ENCODE measurements at regions not wholly inside any gene's neighbourhood (a gene's known extent, or its start where the extent isn't known, plus 50 kb on each side); places are given as distances from the start of the nearest gene placed in this dataset.

- H3K9me3 ChIP-seq (replicated peaks; ENCODE audit: low read length): no peaks in the 10 kb centered on the region
- no peak overlapping the region for H3K4me3 ChIP-seq (ENCODE audit: low read length)
These were observed 230.7 kb downstream of the NDFIP2 start for GRCh38 chr13:79711631-79712030.

GRCh38 chr13:79710376-79710775, 229.4 kb downstream of the NDFIP2 start:
- Histone ChIP-seq H3K9me3 (replicated peaks; ENCODE audit: low read length) (no peaks in the 10 kb centered on the region), H3K4me1 (ENCODE audit: control insufficient read depth, insufficient read depth, low read length) (peaks cover 11% of the 10 kb centered on the region), H3K36me3 (ENCODE audit: insufficient read depth, low read length) (no peaks in the 10 kb centered on the region), H3K4me2 (ENCODE audit: low read length) (no peak overlapping the region), H3K9ac (ENCODE audit: low read depth, low read length) (no peak overlapping the region), H3K27me3 (ENCODE audit: control insufficient read depth, insufficient read depth, low read length) (no peaks in the 10 kb centered on the region), H3K4me3 (ENCODE audit: low read length) (no peak overlapping the region)

More at GRCh38 chr13:79711631-79712030, 230.7 kb downstream of the NDFIP2 start:
- Histone ChIP-seq H3K36me3 (ENCODE audit: insufficient read depth, low read length) (no peaks in the 10 kb centered on the region), H3K9ac (ENCODE audit: low read depth, low read length) (no peak overlapping the region), H3K4me1 (ENCODE audit: control insufficient read depth, insufficient read depth, low read length) (peaks cover 11% of the 10 kb centered on the region), H3K4me2 (ENCODE audit: low read length) (no peak overlapping the region), H3K27me3 (ENCODE audit: control insufficient read depth, insufficient read depth, low read length) (no peaks in the 10 kb centered on the region)

- Histone ChIP-seq H3K9ac (ENCODE audit: low read depth, low read length) (peak overlapping the region; percentile 23), H3K4me3 (ENCODE audit: low read length) (no peak overlapping the region), H3K27me3 (ENCODE audit: control insufficient read depth, insufficient read depth, low read length) (no peaks in the 10 kb centered on the region), H3K9me3 (replicated peaks; ENCODE audit: low read length) (no peaks in the 10 kb centered on the region), H3K4me2 (ENCODE audit: low read length) (peak overlapping the region; percentile 7), H3K36me3 (ENCODE audit: insufficient read depth, low read length) (no peaks in the 10 kb centered on the region), H3K4me1 (ENCODE audit: control insufficient read depth, insufficient read depth, low read length) (peaks cover 11% of the 10 kb centered on the region)
These were observed 228.5 kb downstream of the NDFIP2 start for GRCh38 chr13:79709471-79709870.

- Histone ChIP-seq H3K4me2 (ENCODE audit: low read length) (no peak overlapping the region), H3K4me3 (ENCODE audit: low read length) (no peak overlapping the region), H3K9ac (ENCODE audit: low read depth, low read length) (no peak overlapping the region), H3K27me3 (ENCODE audit: control insufficient read depth, insufficient read depth, low read length) (no peaks in the 10 kb centered on the region), H3K36me3 (ENCODE audit: insufficient read depth, low read length) (no peaks in the 10 kb centered on the region), H3K4me1 (ENCODE audit: control insufficient read depth, insufficient read depth, low read length) (peaks cover under 1% of the 10 kb centered on the region), H3K9me3 (replicated peaks; ENCODE audit: low read length) (no peaks in the 10 kb centered on the region)
These were observed 222.8 kb downstream of the NDFIP2 start for GRCh38 chr13:79703772-79704171.

- Histone ChIP-seq H3K36me3 (ENCODE audit: insufficient read depth, low read length) (no peaks in the 10 kb centered on the region), H3K4me2 (ENCODE audit: low read length) (no peak overlapping the region), H3K27me3 (ENCODE audit: control insufficient read depth, insufficient read depth, low read length) (no peaks in the 10 kb centered on the region), H3K9me3 (replicated peaks; ENCODE audit: low read length) (no peaks in the 10 kb centered on the region), H3K4me3 (ENCODE audit: low read length) (no peak overlapping the region), H3K4me1 (ENCODE audit: control insufficient read depth, insufficient read depth, low read length) (no peaks in the 10 kb centered on the region), H3K9ac (ENCODE audit: low read depth, low read length) (no peak overlapping the region)
These were observed 214.8 kb downstream of the NDFIP2 start for GRCh38 chr13:79695754-79696153.

GRCh38 chr13:79692846-79693245, 211.9 kb downstream of the NDFIP2 start:
- Histone ChIP-seq H3K4me2 (ENCODE audit: low read length) (no peak overlapping the region), H3K4me3 (ENCODE audit: low read length) (no peak overlapping the region), H3K36me3 (ENCODE audit: insufficient read depth, low read length) (no peaks in the 10 kb centered on the region), H3K9ac (ENCODE audit: low read depth, low read length) (no peak overlapping the region), H3K9me3 (replicated peaks; ENCODE audit: low read length) (no peaks in the 10 kb centered on the region), H3K4me1 (ENCODE audit: control insufficient read depth, insufficient read depth, low read length) (no peaks in the 10 kb centered on the region), H3K27me3 (ENCODE audit: control insufficient read depth, insufficient read depth, low read length) (no peaks in the 10 kb centered on the region)

- Histone ChIP-seq H3K9ac (ENCODE audit: low read depth, low read length) (no peak overlapping the region), H3K9me3 (replicated peaks; ENCODE audit: low read length) (no peaks in the 10 kb centered on the region), H3K4me2 (ENCODE audit: low read length) (no peak overlapping the region), H3K4me1 (ENCODE audit: control insufficient read depth, insufficient read depth, low read length) (no peaks in the 10 kb centered on the region), H3K36me3 (ENCODE audit: insufficient read depth, low read length) (no peaks in the 10 kb centered on the region), H3K27me3 (ENCODE audit: control insufficient read depth, insufficient read depth, low read length) (no peaks in the 10 kb centered on the region), H3K4me3 (ENCODE audit: low read length) (no peak overlapping the region)
These were observed 210.9 kb downstream of the NDFIP2 start for GRCh38 chr13:79691826-79692225.

- H3K9me3 ChIP-seq (replicated peaks; ENCODE audit: low read length): no peaks in the 10 kb centered on the region
- H3K4me1 ChIP-seq (ENCODE audit: control insufficient read depth, insufficient read depth, low read length): no peaks in the 10 kb centered on the region
- no peak overlapping the region for H3K9ac ChIP-seq (ENCODE audit: low read depth, low read length)
- H3K4me3 ChIP-seq (ENCODE audit: low read length): no peak overlapping the region
- no peak overlapping the region for H3K4me2 ChIP-seq (ENCODE audit: low read length)
- H3K27me3 ChIP-seq (ENCODE audit: control insufficient read depth, insufficient read depth, low read length): no peaks in the 10 kb centered on the region
- H3K36me3 ChIP-seq (ENCODE audit: insufficient read depth, low read length): no peaks in the 10 kb centered on the region
These were observed 207.8 kb downstream of the NDFIP2 start for GRCh38 chr13:79688741-79689140.

- Histone ChIP-seq H3K4me3 (ENCODE audit: low read length) (no peak overlapping the region), H3K9me3 (replicated peaks; ENCODE audit: low read length) (no peaks in the 10 kb centered on the region), H3K36me3 (ENCODE audit: insufficient read depth, low read length) (no peaks in the 10 kb centered on the region), H3K9ac (ENCODE audit: low read depth, low read length) (no peak overlapping the region), H3K4me1 (ENCODE audit: control insufficient read depth, insufficient read depth, low read length) (no peaks in the 10 kb centered on the region), H3K4me2 (ENCODE audit: low read length) (no peak overlapping the region), H3K27me3 (ENCODE audit: control insufficient read depth, insufficient read depth, low read length) (no peaks in the 10 kb centered on the region)
These were observed 205.5 kb downstream of the NDFIP2 start for GRCh38 chr13:79686441-79686840.

GRCh38 chr13:79684371-79684770, 203.4 kb downstream of the NDFIP2 start:
- no peaks in the 10 kb centered on the region for H3K9me3 ChIP-seq (replicated peaks; ENCODE audit: low read length)
- no peak overlapping the region for H3K9ac ChIP-seq (ENCODE audit: low read depth, low read length)
- H3K4me2 ChIP-seq (ENCODE audit: low read length): no peak overlapping the region
- H3K4me3 ChIP-seq (ENCODE audit: low read length): no peak overlapping the region
- H3K36me3 ChIP-seq (ENCODE audit: insufficient read depth, low read length): no peaks in the 10 kb centered on the region
- H3K4me1 ChIP-seq (ENCODE audit: control insufficient read depth, insufficient read depth, low read length): no peaks in the 10 kb centered on the region
- no peaks in the 10 kb centered on the region for H3K27me3 ChIP-seq (ENCODE audit: control insufficient read depth, insufficient read depth, low read length)

- H3K4me2 ChIP-seq (ENCODE audit: low read length): no peak overlapping the region
These were observed 201.2 kb downstream of the NDFIP2 start for GRCh38 chr13:79682164-79682563.

GRCh38 chr13:79681069-79681468, 200.1 kb downstream of the NDFIP2 start:
- Histone ChIP-seq H3K36me3 (ENCODE audit: insufficient read depth, low read length) (no peaks in the 10 kb centered on the region), H3K4me2 (ENCODE audit: low read length) (no peak overlapping the region), H3K4me3 (ENCODE audit: low read length) (no peak overlapping the region), H3K9me3 (replicated peaks; ENCODE audit: low read length) (no peaks in the 10 kb centered on the region), H3K27me3 (ENCODE audit: control insufficient read depth, insufficient read depth, low read length) (no peaks in the 10 kb centered on the region), H3K9ac (ENCODE audit: low read depth, low read length) (no peak overlapping the region), H3K4me1 (ENCODE audit: control insufficient read depth, insufficient read depth, low read length) (peaks cover 11% of the 10 kb centered on the region)

More at GRCh38 chr13:79682164-79682563, 201.2 kb downstream of the NDFIP2 start:
- Histone ChIP-seq H3K27me3 (ENCODE audit: control insufficient read depth, insufficient read depth, low read length) (no peaks in the 10 kb centered on the region), H3K9ac (ENCODE audit: low read depth, low read length) (no peak overlapping the region), H3K9me3 (replicated peaks; ENCODE audit: low read length) (no peaks in the 10 kb centered on the region), H3K4me3 (ENCODE audit: low read length) (no peak overlapping the region), H3K4me1 (ENCODE audit: control insufficient read depth, insufficient read depth, low read length) (peaks cover 11% of the 10 kb centered on the region), H3K36me3 (ENCODE audit: insufficient read depth, low read length) (no peaks in the 10 kb centered on the region)
